PFSK-1 (cell line): ENCODE measurements at regions not wholly inside any gene's neighbourhood (a gene's known extent, or its start where the extent isn't known, plus 50 kb on each side); places are given as distances from the start of the nearest gene placed in this dataset.

Source experiments
- FOXP2 ChIP-seq: optimal IDR thresholded peaks from 2 replicates; pipeline ENCODE3; 2011; ENCODE audit warnings: borderline replicate concordance, control low read depth, inconsistent platforms; ENCODE audit not compliant: insufficient read depth; ENCODE audit errors: extremely low read length, extremely low read depth
- POLR2AphosphoS5 ChIP-seq: IDR thresholded peaks from 2 replicates; pipeline ENCODE4 v1.6.1; 2012; ENCODE audit warnings: low read depth, mild to moderate bottlenecking, control low read depth, low read length, moderate library complexity
- SIN3A ChIP-seq: IDR thresholded peaks from 2 replicates; pipeline ENCODE4 v1.6.1; 2012; ENCODE audit warnings: mild to moderate bottlenecking, low read length, moderate library complexity, borderline replicate concordance; ENCODE audit not compliant: insufficient read depth
- TAF1 ChIP-seq: IDR thresholded peaks from 2 replicates; pipeline ENCODE4 v1.6.1; 2012; ENCODE audit warnings: low read length, control low read depth, borderline replicate concordance; ENCODE audit not compliant: insufficient read depth
- TF ChIP-seq, protein P1 (sequence below), 2 experiments: IDR thresholded peaks; 2 replicates each; pipeline versions ENCODE4 v1.6.1 to v1.8.0; 2011 to 2012; ENCODE audit warnings: low read depth in 2 of 2, low read length in 2 of 2, control low read depth in 1 of 2, inconsistent platforms in 1 of 2, mild to moderate bottlenecking in 1 of 2, moderate library complexity in 1 of 2; ENCODE audit not compliant: insufficient read depth in 1 of 2

DNA sequence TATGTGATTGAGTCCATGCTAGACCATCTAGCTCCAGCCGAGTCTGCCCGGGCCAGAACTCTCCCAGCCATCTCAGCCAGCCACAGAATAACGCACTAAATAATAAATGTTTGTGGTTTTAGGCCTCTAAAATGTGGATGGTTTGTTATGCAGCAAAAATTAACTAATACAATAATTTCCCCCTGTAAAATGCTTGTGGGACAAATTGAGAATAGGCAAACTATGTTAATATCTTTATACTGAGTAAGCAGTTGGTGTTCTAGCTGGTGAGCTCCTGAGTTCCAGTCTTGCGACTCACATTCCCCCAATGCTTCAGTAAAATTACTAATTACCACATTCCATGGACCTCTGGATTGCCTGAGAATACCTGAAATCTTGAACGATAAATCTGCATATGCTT is 316.8 kb upstream of the NFE2L3 start:
- TF ChIP-seq, protein P1, sequence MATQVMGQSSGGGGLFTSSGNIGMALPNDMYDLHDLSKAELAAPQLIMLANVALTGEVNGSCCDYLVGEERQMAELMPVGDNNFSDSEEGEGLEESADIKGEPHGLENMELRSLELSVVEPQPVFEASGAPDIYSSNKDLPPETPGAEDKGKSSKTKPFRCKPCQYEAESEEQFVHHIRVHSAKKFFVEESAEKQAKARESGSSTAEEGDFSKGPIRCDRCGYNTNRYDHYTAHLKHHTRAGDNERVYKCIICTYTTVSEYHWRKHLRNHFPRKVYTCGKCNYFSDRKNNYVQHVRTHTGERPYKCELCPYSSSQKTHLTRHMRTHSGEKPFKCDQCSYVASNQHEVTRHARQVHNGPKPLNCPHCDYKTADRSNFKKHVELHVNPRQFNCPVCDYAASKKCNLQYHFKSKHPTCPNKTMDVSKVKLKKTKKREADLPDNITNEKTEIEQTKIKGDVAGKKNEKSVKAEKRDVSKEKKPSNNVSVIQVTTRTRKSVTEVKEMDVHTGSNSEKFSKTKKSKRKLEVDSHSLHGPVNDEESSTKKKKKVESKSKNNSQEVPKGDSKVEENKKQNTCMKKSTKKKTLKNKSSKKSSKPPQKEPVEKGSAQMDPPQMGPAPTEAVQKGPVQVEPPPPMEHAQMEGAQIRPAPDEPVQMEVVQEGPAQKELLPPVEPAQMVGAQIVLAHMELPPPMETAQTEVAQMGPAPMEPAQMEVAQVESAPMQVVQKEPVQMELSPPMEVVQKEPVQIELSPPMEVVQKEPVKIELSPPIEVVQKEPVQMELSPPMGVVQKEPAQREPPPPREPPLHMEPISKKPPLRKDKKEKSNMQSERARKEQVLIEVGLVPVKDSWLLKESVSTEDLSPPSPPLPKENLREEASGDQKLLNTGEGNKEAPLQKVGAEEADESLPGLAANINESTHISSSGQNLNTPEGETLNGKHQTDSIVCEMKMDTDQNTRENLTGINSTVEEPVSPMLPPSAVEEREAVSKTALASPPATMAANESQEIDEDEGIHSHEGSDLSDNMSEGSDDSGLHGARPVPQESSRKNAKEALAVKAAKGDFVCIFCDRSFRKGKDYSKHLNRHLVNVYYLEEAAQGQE (IDR thresholded peaks at IDR 0.05; ENCODE audit: insufficient read depth in 1 of 2, low read depth in 2 of 2, low read length in 2 of 2): no peak
- TF ChIP-seq POLR2AphosphoS5 (no peak), FOXP2 (no peak), SIN3A (no peak), TAF1 (no peak)

DNA sequence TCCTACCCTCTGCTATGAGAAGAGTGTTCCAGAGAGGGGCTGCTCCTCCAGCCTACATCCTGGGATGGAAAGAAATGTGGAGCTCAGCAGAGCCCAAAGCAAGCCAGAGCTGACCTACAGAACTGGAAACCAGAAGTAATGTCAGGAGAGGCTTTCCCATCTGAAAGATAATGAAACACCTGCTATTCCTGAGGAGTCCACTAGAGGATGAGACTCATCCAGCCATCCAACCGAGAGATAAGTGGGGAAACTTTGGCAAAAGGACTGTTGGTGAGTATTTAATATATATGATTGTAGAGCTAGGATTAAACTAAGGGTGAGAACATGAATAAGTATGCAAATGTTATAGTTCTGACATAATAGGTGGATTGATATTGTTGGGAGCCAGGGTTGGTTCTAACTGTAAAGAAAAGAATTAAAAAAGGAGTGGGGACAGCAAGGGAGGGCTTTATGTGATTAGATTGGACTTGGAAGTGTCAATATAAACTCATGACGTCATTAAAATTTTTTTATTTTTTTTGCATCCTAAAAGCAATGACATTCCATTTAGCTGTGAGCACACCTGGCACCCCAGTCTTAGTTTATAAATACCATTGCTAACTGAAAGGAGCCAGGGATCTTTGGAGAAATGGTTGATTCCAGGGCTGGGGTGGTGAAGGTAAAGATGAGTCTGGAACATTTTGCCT is 312.8 kb upstream of the NFE2L3 start:
- no peak for TF ChIP-seq POLR2AphosphoS5
- TF ChIP-seq, protein P1 (IDR thresholded peaks at IDR 0.05; ENCODE audit: insufficient read depth in 1 of 2, low read depth in 2 of 2, low read length in 2 of 2): no peak
- no peak for TF ChIP-seq TAF1
- no peak for TF ChIP-seq FOXP2
- TF ChIP-seq SIN3A: no peak

DNA sequence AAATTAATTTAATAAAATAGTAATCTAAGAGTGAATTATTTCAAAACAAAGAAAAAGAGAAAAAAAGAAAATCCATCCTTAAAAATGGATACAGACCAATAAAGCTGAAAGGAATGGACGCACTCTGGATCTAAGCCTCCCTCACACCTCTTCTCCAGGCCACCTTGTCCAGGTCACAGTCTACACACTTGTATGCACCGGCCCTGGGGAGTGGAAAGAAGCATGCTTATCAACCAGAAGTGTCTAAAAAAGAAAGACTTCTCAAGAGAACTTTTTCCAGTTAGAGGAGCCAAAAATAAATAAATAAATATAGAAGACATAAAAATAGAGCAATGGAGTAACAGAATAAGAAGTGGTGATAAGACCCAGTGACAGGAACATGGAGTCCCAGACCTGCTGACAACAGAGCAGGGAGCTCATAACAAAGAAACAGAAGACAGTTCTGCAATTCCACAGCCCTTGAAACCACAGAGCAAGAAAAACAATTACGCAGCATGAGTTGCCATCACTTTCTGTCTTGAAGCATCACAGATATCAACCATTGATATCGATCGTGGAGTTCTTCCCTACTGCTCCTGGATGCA is 311.7 kb upstream of the NFE2L3 start:
- TF ChIP-seq, protein P1 (IDR thresholded peaks at IDR 0.05; ENCODE audit: insufficient read depth in 1 of 2, low read depth in 2 of 2, low read length in 2 of 2): no peak
- TF ChIP-seq SIN3A: no peak
- no peak for TF ChIP-seq POLR2AphosphoS5
- no peak for TF ChIP-seq FOXP2

- TF ChIP-seq SIN3A: no peak
- TF ChIP-seq POLR2AphosphoS5: no peak
- TF ChIP-seq, protein P1 (IDR thresholded peaks at IDR 0.05; ENCODE audit: insufficient read depth in 1 of 2, low read depth in 2 of 2, low read length in 2 of 2): no peak
- no peak for TF ChIP-seq FOXP2
- TF ChIP-seq TAF1: no peak
Observed at GRCh38 chr7:25841575-25841974, 310.4 kb upstream of the NFE2L3 start.
